ENCODE measurements at regions not wholly inside any gene's neighbourhood (a gene's known extent, or its start where the extent isn't known, plus 50 kb on each side); places are given as distances from the start of the nearest gene placed in this dataset.

- DNase-seq: no peak
Observed at GRCh38 chr13:33373624-33374023, 88.1 kb upstream of the STARD13 start.

GRCh38 chr13:33375421-33375820 lies 89.9 kb upstream of the STARD13 start:
- DNase-seq: no peak

- no peak for DNase-seq
Observed at GRCh38 chr13:33376212-33376611, 90.7 kb upstream of the STARD13 start.

GRCh38 chr13:33377411-33377810 lies 91.9 kb upstream of the STARD13 start:
- no peak for DNase-seq

GRCh38 chr13:33377825-33378224 lies 92.3 kb upstream of the STARD13 start:
- DNase-seq: no peak

- no peak for DNase-seq
Observed at GRCh38 chr13:33379608-33380007, 94.1 kb upstream of the STARD13 start.

- peak in 1 of 2 experiments; percentile 30 for DNase-seq
Observed at GRCh38 chr13:33380487-33381079, 95.0 kb upstream of the STARD13 start.

- DNase-seq: peak in 1 of 2 experiments; percentile 8
Observed at GRCh38 chr13:33381180-33381579, 95.6 kb upstream of the STARD13 start.

- DNase-seq: no peak
Observed at GRCh38 chr13:33381906-33382305, 96.4 kb upstream of the STARD13 start.

GRCh38 chr13:33383724-33384577 lies 98.4 kb upstream of the STARD13 start:
- DNase-seq: no peak

- peak in 1 of 2 experiments; percentile 7 for DNase-seq
Observed at GRCh38 chr13:33388286-33388998, 102.9 kb upstream of the STARD13 start.

GRCh38 chr13:33392794-33393405 lies 107.3 kb upstream of the STARD13 start:
- no peak for DNase-seq

- no peak for DNase-seq
Observed at GRCh38 chr13:33394294-33394932, 108.9 kb upstream of the STARD13 start.

- DNase-seq: no peak
Observed at GRCh38 chr13:33401238-33401637, 115.7 kb upstream of the STARD13 start.

GRCh38 chr13:33402975-33403374 lies 117.4 kb upstream of the STARD13 start:
- no peak for DNase-seq

- DNase-seq: no peak
Observed at GRCh38 chr13:33403807-33404362, 118.3 kb upstream of the STARD13 start.

GRCh38 chr13:33405371-33405770 lies 119.8 kb upstream of the STARD13 start:
- no peak for DNase-seq

- no peak for DNase-seq
Observed at GRCh38 chr13:33409673-33410510, 124.3 kb upstream of the STARD13 start.

GRCh38 chr13:33410619-33411018 lies 125.1 kb upstream of the STARD13 start:
- no peak for DNase-seq

GRCh38 chr13:33411312-33411711 lies 125.8 kb upstream of the STARD13 start:
- DNase-seq: no peak

GRCh38 chr13:33415822-33416221 lies 130.3 kb upstream of the STARD13 start:
- DNase-seq: no peak

All from NCI-H526 (cell line).